Frontal cortex (tissue), 3 donors: ENCODE measurements at regions not wholly inside any gene's neighbourhood (a gene's known extent, or its start where the extent isn't known, plus 50 kb on each side); places are given as distances from the start of the nearest gene placed in this dataset.
"Not testable (repeated sequence)": the region's sequence is repeated elsewhere in the genome, so short reads cannot be mapped to it uniquely, and the experiment has no call there.

ENCODE experiments used
- DNase-seq, 2 donors: peaks; one replicate each; pipeline ENCODE4 v3.0.0; 2012; ENCODE audit warnings: low spot score in 2 of 2
- FAIRE-seq: peaks from 2 replicates; lab custom pipeline; 2012; peaks lifted over from hg19 to GRCh38; lab: Jason Lieb, UNC
- donor health status: control.
- donor health status: control.
- donor health status: control.

DNA sequence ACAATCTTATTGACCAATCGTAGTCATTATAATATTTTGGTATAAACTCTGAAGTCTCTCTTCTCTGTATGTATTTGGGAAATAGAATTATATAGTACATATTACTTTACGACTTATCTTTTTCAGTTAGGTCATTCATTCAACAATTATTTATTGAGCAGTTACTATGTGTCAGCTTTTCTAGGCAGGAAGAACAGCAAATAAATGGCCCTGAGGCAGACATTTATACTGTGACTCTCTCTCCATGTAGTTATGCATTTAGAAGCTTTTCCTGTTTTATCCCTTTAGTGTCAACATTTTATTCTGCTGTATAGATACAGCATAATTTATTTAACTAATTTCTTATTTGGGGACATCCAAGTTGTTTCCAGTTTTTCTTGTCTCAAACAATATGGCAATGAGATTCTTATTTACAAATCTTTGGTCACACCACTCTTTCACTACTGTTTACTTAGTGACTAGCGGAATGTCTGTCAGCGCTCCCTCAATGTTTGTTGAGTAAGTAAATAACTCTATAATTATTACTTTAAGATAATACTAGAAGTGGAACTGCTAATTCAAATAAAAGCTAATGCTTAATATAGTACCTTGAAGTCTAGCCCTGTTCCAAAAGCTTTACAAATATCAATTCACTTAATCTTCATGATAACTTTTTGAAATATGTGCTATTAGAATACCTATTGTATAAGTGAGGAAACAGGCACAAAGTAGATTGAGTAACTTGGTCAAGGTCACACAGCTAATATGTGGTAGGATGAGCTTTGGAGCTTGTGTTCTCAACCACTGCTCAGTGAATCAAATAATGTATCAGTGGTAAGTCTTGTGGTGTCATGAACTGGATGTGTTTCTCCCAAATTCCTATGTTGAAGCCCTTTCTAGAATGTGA is 465.6 kb downstream of the SIPA1L2 start:
- DNase-seq (no peak), FAIRE-seq (no peak)

DNA sequence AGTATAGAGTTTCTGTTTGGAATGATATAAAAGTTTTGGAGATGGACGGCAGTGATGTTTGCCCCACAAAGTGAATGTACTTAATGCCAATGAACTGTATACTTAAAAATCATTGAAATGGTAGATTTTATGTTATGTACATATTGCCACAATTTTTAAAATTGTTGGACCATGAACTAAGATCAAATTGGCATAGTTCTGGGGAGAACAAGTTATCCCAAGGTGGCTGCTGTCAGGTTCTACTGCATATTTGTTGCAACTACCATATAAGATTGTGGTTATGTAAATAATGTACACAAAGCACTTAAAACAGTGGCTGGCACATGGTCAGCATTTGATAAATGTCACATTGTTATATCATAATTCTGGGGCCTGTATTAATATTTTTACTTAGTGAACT is 466.4 kb downstream of the SIPA1L2 start:
- FAIRE-seq (no peak), DNase-seq (no peak)

DNA sequence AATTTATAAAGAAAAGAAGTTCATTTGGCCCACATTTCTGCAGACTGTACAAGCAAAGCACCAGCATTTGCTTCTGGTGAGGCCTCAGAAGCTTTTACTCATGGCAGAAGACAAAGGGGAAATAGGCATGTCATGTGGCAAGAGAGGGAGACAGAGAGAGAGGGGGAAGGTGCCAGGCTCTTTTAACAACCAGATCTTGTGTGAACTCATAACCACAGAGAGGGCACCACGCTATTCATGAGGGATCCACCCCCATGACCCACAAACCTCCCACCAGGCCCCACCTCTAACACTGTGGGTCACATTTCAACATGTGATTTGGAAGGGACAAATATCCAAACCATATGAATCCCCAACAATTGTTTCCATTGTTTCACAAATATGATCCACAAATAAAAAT is 467.9 kb downstream of the SIPA1L2 start:
- no peak for FAIRE-seq
- no peak for DNase-seq

- DNase-seq, FAIRE-seq: not testable (repeated sequence)
Measured at GRCh38 chr1:232158558-232158957, 471.4 kb downstream of the SIPA1L2 start.

- not testable (repeated sequence) for DNase-seq, FAIRE-seq
Measured at GRCh38 chr1:232156070-232156469, 473.9 kb downstream of the SIPA1L2 start.

DNA sequence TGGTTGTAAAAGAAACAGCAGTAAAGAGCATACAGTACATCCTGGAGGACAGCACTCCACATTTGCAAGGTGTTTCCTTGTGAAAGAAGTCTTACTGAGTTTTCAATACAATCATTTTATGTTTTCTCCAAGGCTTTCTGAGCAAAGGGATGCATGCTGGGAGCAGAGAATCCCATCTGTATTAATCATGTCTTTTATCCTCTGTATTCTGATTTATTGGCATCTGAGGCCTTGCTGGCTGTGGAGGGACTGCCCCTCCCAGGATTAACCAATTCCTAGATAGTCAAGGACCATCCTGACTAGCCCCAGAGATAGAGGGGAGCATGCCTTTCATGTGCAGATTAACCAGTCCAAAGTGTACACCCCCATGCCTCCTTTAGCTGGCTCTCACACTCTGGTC is 476.3 kb downstream of the SIPA1L2 start:
- DNase-seq (no peak), FAIRE-seq (no peak)

DNA sequence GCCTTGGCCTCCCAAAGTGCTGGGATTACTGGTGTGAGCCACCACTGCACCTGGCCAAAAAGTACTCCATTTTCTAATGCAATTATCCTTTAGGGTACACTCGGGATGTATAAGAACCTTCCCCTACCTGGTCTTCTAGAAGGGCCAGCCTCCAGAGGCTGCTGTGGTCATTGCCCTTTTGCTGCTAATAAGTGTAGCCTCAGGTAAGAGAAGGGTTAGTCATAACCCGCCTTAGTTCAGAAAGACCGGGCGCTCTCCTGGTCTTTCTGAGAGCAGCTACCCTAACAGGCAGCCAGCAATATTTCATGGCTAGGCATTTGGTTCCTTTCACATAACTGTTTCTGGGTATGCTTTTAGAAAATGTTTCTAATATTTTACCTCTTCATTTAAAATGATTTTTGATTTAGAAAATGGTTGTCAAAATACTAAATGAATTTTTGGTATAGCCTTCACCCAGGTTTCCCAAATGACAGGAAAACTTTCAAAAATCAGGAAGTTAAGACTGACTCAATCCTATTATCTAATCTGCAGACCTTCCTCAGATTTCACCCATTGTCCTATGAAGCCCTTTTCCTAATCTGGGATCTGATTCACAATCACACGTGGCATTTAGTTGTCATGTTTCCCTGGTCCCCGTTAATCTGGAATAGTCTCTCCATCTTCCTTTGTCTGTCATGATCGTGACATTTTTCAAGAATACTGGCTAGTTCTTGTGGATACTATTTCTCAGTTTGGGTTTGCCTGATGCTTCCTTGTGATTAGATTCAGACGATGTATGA is 479.0 kb downstream of the SIPA1L2 start:
- FAIRE-seq (no peak), DNase-seq (no peak)

- FAIRE-seq (no peak), DNase-seq (no peak)
Measured at GRCh38 chr1:232149287-232150201, 480.4 kb downstream of the SIPA1L2 start.

GRCh38 chr1:232147215-232147614 is 482.7 kb downstream of the SIPA1L2 start:
- no peak for FAIRE-seq

GRCh38 chr1:232146514-232146913 is 483.4 kb downstream of the SIPA1L2 start:
- DNase-seq (no peak), FAIRE-seq (no peak)

More at GRCh38 chr1:232147215-232147614, 482.7 kb downstream of the SIPA1L2 start:
- no peak for DNase-seq

DNA sequence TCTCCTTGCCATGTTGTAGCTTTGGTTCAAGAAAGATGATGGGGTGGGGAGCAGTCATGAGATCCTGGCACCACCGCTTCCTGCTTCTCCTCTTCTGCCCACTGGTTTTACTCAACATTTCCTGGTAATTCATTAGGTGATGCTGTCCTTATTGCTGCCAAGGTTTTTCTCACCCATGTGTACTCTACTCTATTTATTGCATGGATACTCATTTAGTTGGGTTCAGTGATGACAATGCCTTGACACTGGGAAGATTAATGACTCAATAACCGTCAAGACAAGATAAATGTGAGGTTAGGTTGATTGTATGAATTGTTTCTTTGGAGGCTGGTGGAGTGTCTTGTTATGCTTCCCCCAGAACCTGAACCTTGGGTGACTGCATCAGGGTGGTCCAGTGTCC is 484.2 kb downstream of the SIPA1L2 start:
- FAIRE-seq (no peak), DNase-seq (no peak)

GRCh38 chr1:232144696-232145230 is 485.2 kb downstream of the SIPA1L2 start:
- DNase-seq (no peak), FAIRE-seq (no peak)

GRCh38 chr1:232143315-232143886 is 486.5 kb downstream of the SIPA1L2 start:
- DNase-seq (no peak), FAIRE-seq (no peak)

- DNase-seq (peak in 1 of 2 donors; percentile 7), FAIRE-seq (no peak)
Measured at GRCh38 chr1:232142403-232143314, 487.3 kb downstream of the SIPA1L2 start.

GRCh38 chr1:232141167-232141448 is 488.8 kb downstream of the SIPA1L2 start:
- not testable (repeated sequence) for DNase-seq, FAIRE-seq

DNA sequence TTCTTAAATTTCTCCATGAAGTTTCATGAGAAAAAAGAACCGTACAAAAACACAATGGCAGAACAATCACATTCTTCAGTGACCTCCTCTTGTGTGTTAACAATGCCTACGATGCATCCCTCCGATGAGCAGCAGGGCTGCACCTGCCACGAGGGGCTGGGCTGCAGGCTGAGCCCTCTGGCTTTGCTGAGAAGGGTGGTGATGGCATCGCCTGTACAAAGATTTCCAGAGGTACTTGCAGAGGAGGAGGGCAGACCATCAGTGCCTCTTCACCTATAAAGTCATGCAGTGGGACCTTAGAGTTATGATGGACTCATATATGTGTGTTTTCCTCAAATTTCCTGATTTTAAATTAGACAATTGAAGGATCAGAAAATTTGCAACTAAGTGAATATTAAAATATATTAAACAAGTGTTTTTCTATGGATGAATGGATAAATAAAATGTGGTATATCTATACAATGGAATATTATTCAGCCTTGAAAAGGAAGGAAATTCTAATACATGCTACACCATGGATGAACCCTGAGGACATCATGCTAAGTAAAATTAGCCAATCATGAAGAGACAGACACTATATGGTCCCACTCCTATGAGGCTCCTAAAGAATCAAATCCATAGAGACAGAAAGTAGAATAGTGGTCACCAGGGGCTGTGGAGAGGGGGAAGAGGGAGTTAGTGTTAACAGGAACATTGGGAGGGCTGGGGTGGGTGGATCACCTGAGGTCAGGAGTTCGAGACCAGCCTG is 489.3 kb downstream of the SIPA1L2 start:
- DNase-seq (no peak), FAIRE-seq (no peak)

DNA sequence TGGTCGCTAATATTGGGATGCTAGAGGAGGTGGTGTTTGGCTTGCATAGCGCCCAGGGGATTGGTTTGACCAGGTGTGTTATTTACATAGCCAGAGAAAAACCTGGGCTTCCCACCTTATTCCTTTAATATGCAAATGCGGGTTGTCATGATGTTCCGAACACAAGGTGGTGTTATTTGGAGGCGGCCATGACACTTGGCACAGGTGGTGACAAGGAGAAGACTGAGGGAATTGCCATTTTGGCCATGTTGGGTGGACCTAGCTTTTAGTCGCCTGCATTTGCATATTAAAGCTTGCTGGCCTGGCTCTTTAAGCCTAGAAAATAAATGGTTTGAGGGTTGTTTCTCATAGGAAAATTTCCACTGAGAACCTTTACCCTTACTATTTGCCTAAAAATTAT is 490.5 kb downstream of the SIPA1L2 start:
- FAIRE-seq (no peak), DNase-seq (no peak)

DNA sequence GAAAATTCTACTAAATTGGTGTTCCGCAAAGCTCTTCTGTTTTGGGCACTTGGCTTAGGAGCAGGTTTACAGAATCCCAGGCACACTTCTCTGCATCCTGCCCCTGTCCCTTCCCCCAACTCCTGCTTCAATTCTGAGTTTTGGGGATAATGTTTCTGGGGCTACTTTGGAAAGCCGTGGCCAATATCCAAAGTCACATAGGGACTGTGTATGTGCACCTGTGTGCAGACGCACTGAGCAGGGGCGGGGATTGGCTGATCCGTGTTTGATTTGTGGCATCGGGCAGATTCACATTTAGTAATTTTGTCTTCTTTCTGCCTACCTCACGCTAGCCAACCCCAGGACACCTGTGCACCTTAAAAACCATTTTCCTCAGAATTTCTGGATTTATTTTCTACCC is 491.9 kb downstream of the SIPA1L2 start:
- no peak for DNase-seq
- FAIRE-seq, result no peak
